GM10266 (cell line): ENCODE measurements at regions not wholly inside any gene's neighbourhood (a gene's known extent, or its start where the extent isn't known, plus 50 kb on each side); places are given as distances from the start of the nearest gene placed in this dataset.

ENCODE experiments used
- DNase-seq: peaks from one replicate; pipeline ENCODE4 v3.0.0; 2012; ENCODE audit errors: extremely low spot score
- TF ChIP-seq, protein P1 (sequence below): IDR thresholded peaks from 2 replicates; pipeline ENCODE4 v1.5.1; 2012; ENCODE audit warnings: mild to moderate bottlenecking, low read depth; ENCODE audit not compliant: control insufficient read depth, insufficient read depth; ENCODE audit errors: missing control alignments

DNA sequence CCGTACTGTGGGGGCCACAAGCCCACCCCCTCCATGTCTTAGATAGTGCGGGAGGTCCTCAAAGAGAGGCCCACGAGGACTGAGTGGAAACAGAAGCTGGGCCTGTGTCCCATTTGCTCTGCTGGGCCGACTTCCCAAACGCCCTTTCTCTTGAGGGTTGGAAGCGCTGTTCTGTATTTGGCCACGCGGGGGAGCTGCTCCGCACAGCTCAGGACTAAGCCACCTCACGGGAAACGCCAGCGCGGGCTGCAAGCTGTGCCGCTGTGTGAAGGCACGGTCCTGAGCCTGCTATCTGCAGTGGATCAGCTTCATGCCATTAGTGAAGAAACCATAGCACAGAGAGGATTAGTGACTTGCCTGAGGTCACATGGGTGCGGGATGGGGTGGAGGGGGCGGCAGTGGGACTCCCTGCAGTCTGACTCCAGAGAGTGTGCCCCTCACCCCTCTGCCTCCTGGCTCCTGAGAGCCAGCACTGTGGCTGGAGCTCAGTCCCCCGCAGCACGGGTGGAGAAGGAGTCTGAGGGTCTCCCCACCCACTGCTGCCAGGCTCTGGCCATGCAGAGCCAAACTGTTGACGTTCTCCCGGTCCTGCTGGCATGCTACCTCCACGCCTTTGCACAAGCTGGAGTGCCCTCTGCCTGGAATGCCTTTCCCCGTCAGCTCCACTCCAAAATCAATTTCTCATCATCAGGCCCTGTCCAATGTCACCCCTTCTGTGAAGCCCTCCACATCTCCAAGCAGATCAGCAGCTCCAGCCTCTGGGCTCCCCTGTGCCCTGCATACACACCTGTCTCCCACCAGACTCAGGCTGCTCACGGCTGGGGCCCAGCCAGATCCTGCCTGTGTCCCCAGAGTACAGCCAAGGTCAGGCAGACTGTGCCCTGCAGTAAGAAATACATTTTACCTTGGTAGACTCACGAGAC lies 51.5 kb upstream of the LRRC32 start:
- TF ChIP-seq, protein P1, sequence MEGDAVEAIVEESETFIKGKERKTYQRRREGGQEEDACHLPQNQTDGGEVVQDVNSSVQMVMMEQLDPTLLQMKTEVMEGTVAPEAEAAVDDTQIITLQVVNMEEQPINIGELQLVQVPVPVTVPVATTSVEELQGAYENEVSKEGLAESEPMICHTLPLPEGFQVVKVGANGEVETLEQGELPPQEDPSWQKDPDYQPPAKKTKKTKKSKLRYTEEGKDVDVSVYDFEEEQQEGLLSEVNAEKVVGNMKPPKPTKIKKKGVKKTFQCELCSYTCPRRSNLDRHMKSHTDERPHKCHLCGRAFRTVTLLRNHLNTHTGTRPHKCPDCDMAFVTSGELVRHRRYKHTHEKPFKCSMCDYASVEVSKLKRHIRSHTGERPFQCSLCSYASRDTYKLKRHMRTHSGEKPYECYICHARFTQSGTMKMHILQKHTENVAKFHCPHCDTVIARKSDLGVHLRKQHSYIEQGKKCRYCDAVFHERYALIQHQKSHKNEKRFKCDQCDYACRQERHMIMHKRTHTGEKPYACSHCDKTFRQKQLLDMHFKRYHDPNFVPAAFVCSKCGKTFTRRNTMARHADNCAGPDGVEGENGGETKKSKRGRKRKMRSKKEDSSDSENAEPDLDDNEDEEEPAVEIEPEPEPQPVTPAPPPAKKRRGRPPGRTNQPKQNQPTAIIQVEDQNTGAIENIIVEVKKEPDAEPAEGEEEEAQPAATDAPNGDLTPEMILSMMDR, result peak; percentile 89
- DNase-seq, result peak; percentile 72

DNA sequence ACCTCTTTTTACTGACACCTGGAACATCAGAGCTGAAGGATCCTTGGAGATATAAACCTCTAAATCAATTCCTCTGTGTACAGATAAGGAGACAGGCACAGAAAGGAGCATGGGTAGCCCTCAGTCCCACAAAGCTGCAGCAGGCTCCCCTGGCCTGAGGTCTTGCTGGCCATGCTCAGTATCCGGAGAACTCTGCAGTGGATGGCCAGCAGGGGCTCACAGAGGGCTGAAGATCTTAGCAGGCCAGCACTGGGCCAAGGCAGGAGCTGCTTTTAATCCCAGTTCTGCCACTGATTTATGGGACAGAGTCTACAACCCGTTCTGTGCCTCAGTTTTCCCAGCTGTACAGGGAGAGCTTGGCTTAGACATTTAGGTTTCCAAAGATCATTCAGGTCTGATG lies 52.6 kb upstream of the LRRC32 start:
- TF ChIP-seq, protein P1, result no peak

DNA sequence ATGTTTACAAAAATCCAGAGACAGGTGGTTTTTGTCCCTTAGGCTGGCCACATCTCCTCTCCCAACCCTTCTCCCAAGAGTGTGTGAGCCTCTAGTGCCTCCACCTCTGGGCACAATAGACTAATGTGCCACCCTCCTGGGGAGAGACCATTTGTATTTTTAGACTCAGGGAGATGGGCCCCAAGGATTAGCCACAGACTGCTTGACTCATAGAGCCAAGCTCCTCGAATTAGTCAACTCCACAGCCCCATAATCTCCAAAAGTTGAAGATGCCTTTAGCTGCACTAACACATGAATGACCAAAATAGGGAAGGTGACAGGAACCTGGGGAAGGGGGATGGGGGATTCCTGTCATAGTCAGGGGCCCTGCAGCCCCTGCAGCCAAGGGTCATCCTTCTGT lies 53.0 kb upstream of the LRRC32 start:
- TF ChIP-seq, protein P1, result no peak
- DNase-seq, result no peak

More for the DNA sequence above, 52.6 kb upstream of the LRRC32 start:
- DNase-seq, result no peak

DNA sequence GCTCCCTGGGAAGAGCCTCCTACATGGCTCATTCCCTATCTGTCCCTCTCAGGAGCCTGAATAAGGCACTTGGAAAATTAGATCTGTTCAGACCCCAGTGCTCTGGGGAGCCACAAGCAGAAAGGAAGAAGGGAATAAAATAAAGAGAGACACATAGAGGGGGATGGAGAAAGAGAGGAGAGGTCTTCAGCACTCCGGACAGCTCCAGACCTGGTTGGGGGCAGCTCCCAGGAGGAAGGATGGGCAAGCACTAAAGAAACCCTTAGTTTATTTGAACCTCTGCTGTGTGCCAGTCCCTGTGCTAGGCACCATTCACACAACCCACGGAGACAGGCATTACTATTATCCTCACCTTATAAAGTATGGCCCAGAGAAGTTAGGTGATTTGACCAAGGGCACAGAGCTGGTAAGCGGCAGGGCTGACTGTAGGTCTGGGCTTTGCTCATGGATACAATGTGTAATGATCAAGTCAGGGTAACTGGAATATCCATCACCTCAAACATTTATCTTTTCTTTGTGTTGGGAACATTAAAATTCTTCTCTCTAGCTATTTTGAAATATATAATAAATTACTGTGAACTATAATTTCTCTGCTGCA lies 53.7 kb upstream of the LRRC32 start:
- no peak for DNase-seq
- TF ChIP-seq, protein P1, result no peak

DNA sequence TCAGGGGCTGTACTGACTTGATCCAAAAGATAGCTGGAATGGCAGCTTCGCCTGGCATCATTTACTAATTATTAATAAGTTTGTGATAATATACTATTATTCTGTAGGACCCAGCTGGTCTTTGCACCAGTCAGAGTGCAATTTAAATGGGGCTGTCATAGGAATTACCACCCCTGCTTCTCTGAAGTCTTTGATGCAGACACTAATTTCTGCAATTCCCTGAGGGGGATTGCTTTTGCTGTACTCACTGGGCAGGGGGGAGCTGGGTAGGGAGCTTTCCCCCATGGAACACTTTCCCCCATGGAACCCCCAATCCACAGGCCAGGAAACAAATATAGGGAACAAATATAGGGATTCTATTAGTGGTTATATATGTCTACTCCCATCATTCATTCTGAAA lies 54.9 kb upstream of the TSKU start:
- DNase-seq, result no peak
- TF ChIP-seq, protein P1, result no peak

DNA sequence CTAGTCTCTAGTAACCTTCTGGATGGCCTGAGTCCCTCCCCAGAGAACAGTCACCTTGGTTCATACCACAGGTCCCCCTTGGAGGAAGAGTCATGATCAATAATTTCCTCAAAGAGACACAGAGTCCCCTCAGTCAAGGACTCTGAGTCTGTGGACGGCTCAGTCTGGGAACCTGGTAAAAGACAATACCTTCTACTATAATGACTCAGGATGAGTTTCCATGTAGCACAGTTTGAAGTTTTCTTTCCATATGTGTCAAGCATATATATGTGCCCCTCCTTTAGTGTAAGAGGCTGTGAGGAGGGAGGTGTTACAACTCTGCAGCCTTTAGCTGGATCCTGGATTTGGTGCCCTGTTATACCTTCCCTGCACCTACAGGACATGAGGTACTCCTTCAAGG lies 54.4 kb upstream of the TSKU start:
- TF ChIP-seq, protein P1, result no peak
- no peak for DNase-seq

DNA sequence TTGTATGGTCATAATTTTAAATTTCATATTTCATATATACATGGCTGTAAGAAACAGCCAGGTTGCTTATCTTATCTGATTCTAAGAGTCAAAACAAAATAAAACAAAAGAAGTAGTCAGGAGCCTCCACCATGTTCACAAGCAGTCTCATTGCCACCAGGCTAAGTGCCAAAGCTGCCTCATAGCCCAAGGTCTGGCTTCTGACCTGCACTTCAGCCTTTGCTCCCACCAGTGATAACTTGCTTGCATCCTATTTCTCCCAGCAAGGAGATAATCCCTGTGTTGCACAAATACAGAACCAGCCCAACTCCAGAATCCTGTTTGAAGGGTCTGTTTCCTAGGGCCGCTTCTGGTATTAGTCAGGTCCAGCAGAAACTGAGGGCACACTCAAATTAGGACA lies 53.9 kb upstream of the TSKU start:
- DNase-seq, result no peak
- TF ChIP-seq, protein P1, result no peak
